ENCODE measurements at regions not wholly inside any gene's neighbourhood (a gene's known extent, or its start where the extent isn't known, plus 50 kb on each side); places are given as distances from the start of the nearest gene placed in this dataset.

GRCh38 chr15:30791239-30792175 lies 112.2 kb upstream of the FAN1 start:
- TF ChIP-seq POLR2A (IDR thresholded peaks at IDR 0.05; ENCODE audit: low read length) = no peak
- no peak for TF ChIP-seq GATA1 (IDR thresholded peaks at IDR 0.05; ENCODE audit: low read depth, low read length)
